ENCODE measurements at regions not wholly inside any gene's neighbourhood (a gene's known extent, or its start where the extent isn't known, plus 50 kb on each side); places are given as distances from the start of the nearest gene placed in this dataset.
A peak's percentile ranks its signal among the peaks of the same experiment; 100 is the strongest.

DNA sequence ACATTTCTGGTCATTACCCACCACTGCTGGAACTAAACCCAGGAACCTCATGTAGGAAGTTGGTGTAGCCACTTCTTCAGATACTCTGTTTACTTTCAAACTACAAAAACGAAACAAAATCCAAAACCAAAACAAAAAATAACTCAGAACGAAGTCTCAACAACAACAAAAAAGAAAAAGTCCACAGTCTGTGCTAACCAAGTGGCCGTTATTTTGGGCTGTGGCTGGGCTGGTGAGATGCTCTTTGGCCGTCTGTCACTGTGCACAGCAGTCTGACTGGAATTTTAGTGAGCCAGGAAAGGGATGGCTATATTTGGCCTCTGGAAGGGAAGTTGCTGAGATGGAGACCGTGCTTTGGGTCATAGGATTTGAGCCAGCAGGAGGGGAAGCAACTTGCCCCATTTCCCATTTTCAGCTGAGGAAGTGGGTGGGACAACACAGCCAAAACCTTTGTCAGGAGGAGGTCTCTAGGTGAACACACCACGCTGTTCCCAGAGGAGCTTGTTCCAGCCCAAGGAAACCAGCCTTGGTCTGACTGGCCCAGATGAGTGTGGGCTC, 334.1 kb downstream of the ZSWIM6 start:
- Histone ChIP-seq H3K9me3 (no peaks in the 10 kb centered on the region), H3K4me1 (peaks cover 0 to 12% (median 0%) of the 10 kb centered on the region in 4 donors), H3K36me3 (no peaks in the 10 kb centered on the region), H3K27me3 (no peaks in the 10 kb centered on the region), H3K27ac (no peak overlapping the region), H3K4me3 (peak overlapping the region in 1 of 4 donors; percentile 1)
- no peak for TF ChIP-seq POLR2A (IDR thresholded peaks at IDR 0.05)
- TF ChIP-seq, protein P1, sequence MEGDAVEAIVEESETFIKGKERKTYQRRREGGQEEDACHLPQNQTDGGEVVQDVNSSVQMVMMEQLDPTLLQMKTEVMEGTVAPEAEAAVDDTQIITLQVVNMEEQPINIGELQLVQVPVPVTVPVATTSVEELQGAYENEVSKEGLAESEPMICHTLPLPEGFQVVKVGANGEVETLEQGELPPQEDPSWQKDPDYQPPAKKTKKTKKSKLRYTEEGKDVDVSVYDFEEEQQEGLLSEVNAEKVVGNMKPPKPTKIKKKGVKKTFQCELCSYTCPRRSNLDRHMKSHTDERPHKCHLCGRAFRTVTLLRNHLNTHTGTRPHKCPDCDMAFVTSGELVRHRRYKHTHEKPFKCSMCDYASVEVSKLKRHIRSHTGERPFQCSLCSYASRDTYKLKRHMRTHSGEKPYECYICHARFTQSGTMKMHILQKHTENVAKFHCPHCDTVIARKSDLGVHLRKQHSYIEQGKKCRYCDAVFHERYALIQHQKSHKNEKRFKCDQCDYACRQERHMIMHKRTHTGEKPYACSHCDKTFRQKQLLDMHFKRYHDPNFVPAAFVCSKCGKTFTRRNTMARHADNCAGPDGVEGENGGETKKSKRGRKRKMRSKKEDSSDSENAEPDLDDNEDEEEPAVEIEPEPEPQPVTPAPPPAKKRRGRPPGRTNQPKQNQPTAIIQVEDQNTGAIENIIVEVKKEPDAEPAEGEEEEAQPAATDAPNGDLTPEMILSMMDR (IDR thresholded peaks at IDR 0.05) = no peak
- no peak for DNase-seq

DNA sequence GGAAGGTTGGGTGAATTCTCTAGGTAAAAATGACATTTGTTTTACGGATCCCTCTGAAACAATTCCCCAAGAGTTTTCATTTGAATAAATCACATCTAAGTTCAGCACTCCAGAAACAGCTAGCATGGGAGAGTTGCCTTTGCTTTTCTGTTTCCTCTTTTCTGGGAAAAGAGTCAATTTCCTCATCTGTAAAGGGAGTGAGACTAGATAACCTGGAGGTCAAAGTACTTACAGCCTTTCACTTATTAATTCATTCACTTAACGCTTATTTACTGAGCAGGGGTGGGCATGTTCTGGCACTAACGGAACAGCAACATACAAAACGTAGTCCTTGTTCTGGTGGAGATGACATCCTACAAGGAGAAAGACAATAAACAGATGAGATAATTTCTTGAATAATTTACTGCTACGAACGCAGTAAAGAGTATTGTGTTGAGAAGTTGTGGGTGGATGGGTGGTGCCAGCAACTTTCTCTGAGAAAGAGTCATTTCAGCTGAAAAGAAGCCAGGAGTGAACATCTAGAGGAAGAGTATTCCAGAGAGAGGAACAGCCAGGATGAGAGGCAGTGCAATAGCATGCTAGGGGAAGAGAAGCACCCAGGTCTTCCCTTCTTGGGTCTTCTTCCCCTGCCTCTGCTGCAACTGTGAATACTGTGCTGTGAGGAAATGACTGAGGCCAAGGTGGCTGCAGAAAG, 335.6 kb downstream of the ZSWIM6 start:
- Histone ChIP-seq H3K4me3 (no peak overlapping the region), H3K4me1 (peaks cover 0 to 12% (median 0%) of the 10 kb centered on the region in 4 donors), H3K36me3 (no peaks in the 10 kb centered on the region), H3K9me3 (no peaks in the 10 kb centered on the region), H3K27ac (no peak overlapping the region), H3K27me3 (no peaks in the 10 kb centered on the region)
- no peak for TF ChIP-seq POLR2A (IDR thresholded peaks at IDR 0.05)
- TF ChIP-seq, protein P1 (IDR thresholded peaks at IDR 0.05) = no peak
- DNase-seq = no peak

GRCh38 chr5:61669531-61669930, 337.5 kb downstream of the ZSWIM6 start:
- Histone ChIP-seq H3K9me3 (no peaks in the 10 kb centered on the region), H3K36me3 (no peaks in the 10 kb centered on the region), H3K4me3 (no peak overlapping the region), H3K27ac (no peak overlapping the region), H3K4me1 (peaks cover 0 to 27% (median 0%) of the 10 kb centered on the region in 4 donors), H3K27me3 (no peaks in the 10 kb centered on the region)
- DNase-seq = no peak
- TF ChIP-seq, protein P1 (IDR thresholded peaks at IDR 0.05) = no peak
- TF ChIP-seq POLR2A (IDR thresholded peaks at IDR 0.05) = no peak

DNA sequence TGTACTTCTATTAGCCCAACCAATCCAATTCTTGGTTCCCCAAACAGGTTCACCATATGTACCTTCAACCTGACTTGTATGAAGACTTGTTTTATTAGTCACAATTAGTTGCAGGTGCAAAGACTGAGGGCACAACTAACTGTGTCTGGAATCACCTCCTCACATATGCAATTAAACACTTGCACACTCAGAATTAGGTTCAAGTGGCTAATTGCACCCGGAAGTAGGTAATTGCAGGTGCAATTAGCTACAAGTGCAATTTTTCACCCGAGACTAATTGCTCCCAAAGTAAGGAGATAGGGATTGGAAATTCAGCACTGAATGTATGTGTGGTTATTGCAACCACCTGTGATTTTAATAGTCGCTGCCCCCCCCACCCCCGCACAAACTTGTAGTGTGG, 338.9 kb downstream of the ZSWIM6 start:
- DNase-seq = no peak
- no peaks in the 10 kb centered on the region for H3K36me3 ChIP-seq
- H3K27ac ChIP-seq = no peak overlapping the region
- H3K9me3 ChIP-seq = no peaks in the 10 kb centered on the region
- H3K4me1 ChIP-seq = peaks cover 0 to 37% (median 0%) of the 10 kb centered on the region in 4 donors
- no peak overlapping the region for H3K4me3 ChIP-seq
- TF ChIP-seq POLR2A (IDR thresholded peaks at IDR 0.05) = no peak
- TF ChIP-seq, protein P1 (IDR thresholded peaks at IDR 0.05) = no peak
- H3K27me3 ChIP-seq = no peaks in the 10 kb centered on the region

GRCh38 chr5:61673007-61673735, 341.1 kb downstream of the ZSWIM6 start:
- H3K9me3 ChIP-seq = no peaks in the 10 kb centered on the region
- H3K27me3 ChIP-seq = no peaks in the 10 kb centered on the region
- H3K27ac ChIP-seq = peak overlapping the region in 3 of 4 donors; percentile 57 to 86 (median 70)
- no peak for TF ChIP-seq POLR2A (IDR thresholded peaks at IDR 0.05)
- TF ChIP-seq, protein P1 (IDR thresholded peaks at IDR 0.05) = no peak
- peaks cover 0 to 26% (median 0%) of the 10 kb centered on the region in 4 donors for H3K4me1 ChIP-seq
- peak in 2 of 3 donors; percentile 73 to 80 for DNase-seq
- no peaks in the 10 kb centered on the region for H3K36me3 ChIP-seq
- no peak overlapping the region for H3K4me3 ChIP-seq
